HEK293 (cell line): ENCODE measurements at regions not wholly inside any gene's neighbourhood (a gene's known extent, or its start where the extent isn't known, plus 50 kb on each side); places are given as distances from the start of the nearest gene placed in this dataset.

ENCODE experiments used
- CTCF ChIA-PET: fragments of 350-600 bp; formaldehyde crosslinking; extraction: SDS; loops from one replicate; lab custom pipeline; 2021; ENCODE audit warnings: antibody characterized with exemption; lab: Yijun Ruan, JAX
- POLR2A ChIA-PET: fragments of 300-600 bp; formaldehyde crosslinking; extraction: SDS; loops from one replicate; lab custom pipeline; 2020; ENCODE audit warnings: antibody characterized with exemption, inconsistent platforms; lab: Yijun Ruan, JAX
- H3K27ac ChIP-seq: fragments of 200-500 bp; sonication (Bioruptor generic); 2 replicates; pipeline ENCODE4 v1.5.1; 2014; ENCODE audit warnings: low read depth, low read length, control low read depth, inconsistent platforms; ENCODE audit errors: extremely low read depth
- H3K36me3 ChIP-seq, 2 experiments: fragments of 200-500 bp in 1 of 2; sonication (Bioruptor generic) in 1 of 2; 1 replicate in 1 of 2; 2 replicates in 1 of 2; pipeline ENCODE4 v1.5.1; 2014 to 2017; ENCODE audit warnings: inconsistent platforms in 2 of 2, low read length in 2 of 2; ENCODE audit not compliant: control insufficient read depth in 2 of 2, insufficient read depth in 1 of 2
- H3K4me1 ChIP-seq: fragments of 200-500 bp; sonication (Bioruptor generic); 2 replicates; pipeline ENCODE4 v1.5.1; 2014; ENCODE audit warnings: mild to moderate bottlenecking, low read length, inconsistent platforms; ENCODE audit not compliant: control insufficient read depth, insufficient read depth
- H3K4me3 ChIP-seq: 2 replicates; pipeline ENCODE4 v1.5.1; 2011; ENCODE audit warnings: low read depth, mild to moderate bottlenecking, control low read depth, low read length, moderate library complexity
- H3K9me3 ChIP-seq: fragments of 200-500 bp; sonication (Bioruptor generic); 2 replicates; pipeline ENCODE4 v1.5.1; 2014; ENCODE audit warnings: low read depth, low read length, inconsistent platforms; ENCODE audit not compliant: control insufficient read depth, insufficient read depth
- OVOL3 ChIP-seq: fragments of 450-650 bp; formaldehyde crosslinking; IDR thresholded peaks from 2 replicates; pipeline ENCODE4 v1.5.1; 2016; ENCODE audit warnings: missing biosample characterization, missing genetic modification characterization
- SP3 ChIP-seq: fragments of 450-650 bp; formaldehyde crosslinking; IDR thresholded peaks from 2 replicates; pipeline ENCODE4 v1.5.1; 2016; ENCODE audit warnings: missing biosample characterization, missing genetic modification characterization
- ZBTB11 ChIP-seq: fragments of 450-650 bp; formaldehyde crosslinking; conservative IDR thresholded peaks from 2 replicates; pipeline ENCODE4 v1.5.1; 2016; ENCODE audit warnings: low read depth, missing biosample characterization, missing genetic modification characterization
- ZBTB20 ChIP-seq: fragments of 450-650 bp; formaldehyde crosslinking; IDR thresholded peaks from 2 replicates; pipeline ENCODE4 v1.5.1; 2016; ENCODE audit warnings: missing biosample characterization, missing genetic modification characterization
- ZBTB48 ChIP-seq: fragments of 450-650 bp; formaldehyde crosslinking; IDR thresholded peaks from 2 replicates; pipeline ENCODE4 v1.5.1; 2016; ENCODE audit warnings: missing biosample characterization, missing genetic modification characterization
- ZNF10 ChIP-seq: fragments of 450-650 bp; formaldehyde crosslinking; IDR thresholded peaks from 2 replicates; pipeline ENCODE4 v1.5.1; 2017; ENCODE audit warnings: missing biosample characterization, missing genetic modification characterization
- ZNF202 ChIP-seq: fragments of 450-650 bp; formaldehyde crosslinking; IDR thresholded peaks from 2 replicates; pipeline ENCODE4 v1.5.1; 2016; ENCODE audit warnings: missing biosample characterization, missing genetic modification characterization, borderline replicate concordance
- ZNF23 ChIP-seq: fragments of 450-650 bp; formaldehyde crosslinking; IDR thresholded peaks from 2 replicates; pipeline ENCODE4 v1.5.1; 2016; ENCODE audit warnings: missing biosample characterization, missing genetic modification characterization, borderline replicate concordance
- ZNF394 ChIP-seq: fragments of 450-650 bp; formaldehyde crosslinking; IDR thresholded peaks from 2 replicates; pipeline ENCODE4 v1.5.1; 2016; ENCODE audit warnings: missing biosample characterization, missing genetic modification characterization, mild to moderate bottlenecking, moderate library complexity, borderline replicate concordance
- ZNF473 ChIP-seq: fragments of 450-650 bp; formaldehyde crosslinking; IDR thresholded peaks from 2 replicates; pipeline ENCODE4 v1.5.1; 2017; ENCODE audit warnings: missing biosample characterization, missing genetic modification characterization
- ZNF521 ChIP-seq: fragments of 450-650 bp; formaldehyde crosslinking; IDR thresholded peaks from 2 replicates; pipeline ENCODE4 v1.5.1; 2017; ENCODE audit warnings: missing biosample characterization, mild to moderate bottlenecking, missing genetic modification characterization
- ZNF549 ChIP-seq: fragments of 450-650 bp; IDR thresholded peaks from 2 replicates; pipeline ENCODE4 v1.5.1; 2018; ENCODE audit warnings: missing biosample characterization, missing genetic modification characterization, mild to moderate bottlenecking, inconsistent platforms, moderate library complexity
- ZNF558 ChIP-seq: fragments of 450-650 bp; formaldehyde crosslinking; IDR thresholded peaks from 2 replicates; pipeline ENCODE4 v1.5.1; 2016; ENCODE audit warnings: missing biosample characterization, missing genetic modification characterization
- ZNF561 ChIP-seq: fragments of 450-650 bp; IDR thresholded peaks from 2 replicates; pipeline ENCODE4 v1.5.1; 2018; ENCODE audit warnings: missing biosample characterization, missing genetic modification characterization, borderline replicate concordance
- ZNF624 ChIP-seq: fragments of 450-650 bp; formaldehyde crosslinking; IDR thresholded peaks from 2 replicates; pipeline ENCODE4 v1.5.1; 2017; ENCODE audit warnings: missing biosample characterization, missing genetic modification characterization
- ZNF654 ChIP-seq: fragments of 450-650 bp; formaldehyde crosslinking; IDR thresholded peaks from 2 replicates; pipeline ENCODE4 v1.5.1; 2016; ENCODE audit warnings: low read depth, missing biosample characterization, missing genetic modification characterization
- ZNF692 ChIP-seq: fragments of 450-650 bp; formaldehyde crosslinking; IDR thresholded peaks from 2 replicates; pipeline ENCODE4 v1.5.1; 2016; ENCODE audit warnings: missing biosample characterization, missing genetic modification characterization
- TF ChIP-seq, protein P1 (sequence below): fragments of 450-650 bp; formaldehyde crosslinking; optimal IDR thresholded peaks from 2 replicates; pipeline ENCODE3; 2016; ENCODE audit warnings: missing biosample characterization, mild to moderate bottlenecking, missing genetic modification characterization
- TF ChIP-seq, protein P2 (sequence below): fragments of 450-650 bp; formaldehyde crosslinking; IDR thresholded peaks from 2 replicates; pipeline ENCODE4 v1.5.1; 2016; ENCODE audit warnings: missing biosample characterization, missing genetic modification characterization
- TF ChIP-seq, protein P3 (sequence below): fragments of 450-650 bp; formaldehyde crosslinking; IDR thresholded peaks from 2 replicates; pipeline ENCODE4 v1.5.0; 2017; ENCODE audit warnings: missing biosample characterization, missing genetic modification characterization, borderline replicate concordance
- TF ChIP-seq, protein P4 (sequence below): fragments of 450-650 bp; formaldehyde crosslinking; IDR thresholded peaks from 2 replicates; pipeline ENCODE4 v1.5.1; 2016; ENCODE audit warnings: missing biosample characterization, missing genetic modification characterization
- TF ChIP-seq, protein P5 (sequence below): fragments of 450-650 bp; formaldehyde crosslinking; IDR thresholded peaks from 2 replicates; pipeline ENCODE4 v1.5.1; 2016; ENCODE audit warnings: missing biosample characterization, missing genetic modification characterization

DNA sequence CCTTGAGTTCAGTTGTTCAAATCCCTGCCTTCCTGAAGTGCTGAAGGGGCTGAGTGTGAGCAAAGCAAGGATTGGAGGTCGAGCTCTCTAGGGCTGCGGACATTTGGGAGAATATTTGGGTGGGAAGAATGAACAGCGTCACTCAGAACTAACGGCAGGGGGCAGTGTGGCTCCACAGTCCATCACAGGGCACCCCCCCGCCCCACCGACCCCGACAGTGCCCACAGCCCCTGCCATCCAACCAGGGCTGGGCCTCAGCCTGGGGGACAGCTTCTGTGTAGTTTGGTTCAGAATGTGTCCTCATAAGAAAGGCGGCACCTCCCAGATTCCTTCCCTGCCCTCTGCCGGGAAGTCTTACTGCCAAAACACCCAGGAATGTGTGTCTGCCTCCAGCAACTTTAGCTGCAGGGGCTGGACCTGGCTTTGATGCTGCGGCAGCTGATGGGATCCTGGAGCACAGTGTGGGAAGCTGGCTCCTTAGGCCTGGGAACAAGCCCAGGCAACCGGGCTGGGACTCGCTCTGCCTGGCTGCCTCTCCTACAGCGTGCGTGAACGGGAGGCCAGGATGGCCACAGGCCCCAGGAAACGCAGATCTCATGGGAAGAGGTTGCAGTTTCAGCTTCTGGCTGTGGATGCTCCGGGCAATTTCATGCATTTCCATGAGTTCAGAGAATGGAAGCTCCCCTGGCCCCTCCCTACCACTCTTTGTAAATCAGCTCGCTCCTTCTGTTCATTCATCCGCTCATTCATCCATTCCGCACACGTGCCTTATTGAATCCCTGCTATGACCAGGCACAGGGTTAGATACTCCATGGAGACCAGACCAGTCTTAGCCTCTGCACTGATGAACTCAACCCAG is 104.9 kb upstream of the TMPRSS2 start:
- no peaks in the 10 kb centered on the region for H3K36me3 ChIP-seq
- CTCF ChIA-PET, result interaction anchor here (0.5 to 10.4 kb wide), 81 partner anchors 9 to 1167 kb away, joined by 3 to 203 read pairs (median 4); partner anchors contain the start of gene RIPK4
- POLR2A ChIA-PET, result interaction anchor here (0.9 to 1.9 kb wide), 4 partner anchors 156 to 266 kb away, joined by 3 to 8 read pairs (median 4); partner anchors contain the start of gene PRDM15
- no peaks in the 10 kb centered on the region for H3K9me3 ChIP-seq
- no peak overlapping the region for H3K4me3 ChIP-seq
- H3K4me1 ChIP-seq, result no peaks in the 10 kb centered on the region
- no peak overlapping the region for H3K27ac ChIP-seq
- TF ChIP-seq ZNF473 (tag by site-specific recombination) (no peak), ZNF202 (tag by site-specific recombination) (no peak), ZNF10 (tag by site-specific recombination) (no peak), OVOL3 (no peak), ZNF624 (tag by site-specific recombination) (no peak), ZNF558 (tag by site-specific recombination) (no peak), ZNF23 (no peak), ZNF394 (tag by site-specific recombination) (no peak), ZNF692 (tag by site-specific recombination) (0 out of 2 replicates have a peak, but pooled peaks have one; percentile 11), ZNF521 (tag by site-specific recombination) (no peak), ZBTB11 (tag by site-specific recombination) (no peak), ZBTB48 (tag by site-specific recombination) (0 out of 2 replicates have a peak, but pooled peaks have one; percentile 11), ZBTB20 (tag by site-specific recombination) (peak; percentile 19; the same call in 1 of the 2 replicates), SP3 (tag by site-specific recombination) (no peak), ZNF549 (no peak), ZNF561 (tag by site-specific recombination) (no peak), ZNF654 (tag by site-specific recombination) (peak; percentile 59)
- TF ChIP-seq, protein P1, sequence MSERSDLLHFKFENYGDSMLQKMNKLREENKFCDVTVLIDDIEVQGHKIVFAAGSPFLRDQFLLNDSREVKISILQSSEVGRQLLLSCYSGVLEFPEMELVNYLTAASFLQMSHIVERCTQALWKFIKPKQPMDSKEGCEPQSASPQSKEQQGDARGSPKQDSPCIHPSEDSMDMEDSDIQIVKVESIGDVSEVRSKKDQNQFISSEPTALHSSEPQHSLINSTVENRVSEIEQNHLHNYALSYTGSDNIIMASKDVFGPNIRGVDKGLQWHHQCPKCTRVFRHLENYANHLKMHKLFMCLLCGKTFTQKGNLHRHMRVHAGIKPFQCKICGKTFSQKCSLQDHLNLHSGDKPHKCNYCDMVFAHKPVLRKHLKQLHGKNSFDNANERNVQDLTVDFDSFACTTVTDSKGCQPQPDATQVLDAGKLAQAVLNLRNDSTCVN (tag by site-specific recombination), result peak; percentile 6
- TF ChIP-seq, protein P2, sequence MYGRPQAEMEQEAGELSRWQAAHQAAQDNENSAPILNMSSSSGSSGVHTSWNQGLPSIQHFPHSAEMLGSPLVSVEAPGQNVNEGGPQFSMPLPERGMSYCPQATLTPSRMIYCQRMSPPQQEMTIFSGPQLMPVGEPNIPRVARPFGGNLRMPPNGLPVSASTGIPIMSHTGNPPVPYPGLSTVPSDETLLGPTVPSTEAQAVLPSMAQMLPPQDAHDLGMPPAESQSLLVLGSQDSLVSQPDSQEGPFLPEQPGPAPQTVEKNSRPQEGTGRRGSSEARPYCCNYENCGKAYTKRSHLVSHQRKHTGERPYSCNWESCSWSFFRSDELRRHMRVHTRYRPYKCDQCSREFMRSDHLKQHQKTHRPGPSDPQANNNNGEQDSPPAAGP (tag by site-specific recombination), result peak; percentile 18; the same call in 1 of the 2 replicates
- TF ChIP-seq, protein P3, sequence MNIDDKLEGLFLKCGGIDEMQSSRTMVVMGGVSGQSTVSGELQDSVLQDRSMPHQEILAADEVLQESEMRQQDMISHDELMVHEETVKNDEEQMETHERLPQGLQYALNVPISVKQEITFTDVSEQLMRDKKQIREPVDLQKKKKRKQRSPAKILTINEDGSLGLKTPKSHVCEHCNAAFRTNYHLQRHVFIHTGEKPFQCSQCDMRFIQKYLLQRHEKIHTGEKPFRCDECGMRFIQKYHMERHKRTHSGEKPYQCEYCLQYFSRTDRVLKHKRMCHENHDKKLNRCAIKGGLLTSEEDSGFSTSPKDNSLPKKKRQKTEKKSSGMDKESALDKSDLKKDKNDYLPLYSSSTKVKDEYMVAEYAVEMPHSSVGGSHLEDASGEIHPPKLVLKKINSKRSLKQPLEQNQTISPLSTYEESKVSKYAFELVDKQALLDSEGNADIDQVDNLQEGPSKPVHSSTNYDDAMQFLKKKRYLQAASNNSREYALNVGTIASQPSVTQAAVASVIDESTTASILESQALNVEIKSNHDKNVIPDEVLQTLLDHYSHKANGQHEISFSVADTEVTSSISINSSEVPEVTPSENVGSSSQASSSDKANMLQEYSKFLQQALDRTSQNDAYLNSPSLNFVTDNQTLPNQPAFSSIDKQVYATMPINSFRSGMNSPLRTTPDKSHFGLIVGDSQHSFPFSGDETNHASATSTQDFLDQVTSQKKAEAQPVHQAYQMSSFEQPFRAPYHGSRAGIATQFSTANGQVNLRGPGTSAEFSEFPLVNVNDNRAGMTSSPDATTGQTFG (tag by site-specific recombination), result no peak
- TF ChIP-seq, protein P4, sequence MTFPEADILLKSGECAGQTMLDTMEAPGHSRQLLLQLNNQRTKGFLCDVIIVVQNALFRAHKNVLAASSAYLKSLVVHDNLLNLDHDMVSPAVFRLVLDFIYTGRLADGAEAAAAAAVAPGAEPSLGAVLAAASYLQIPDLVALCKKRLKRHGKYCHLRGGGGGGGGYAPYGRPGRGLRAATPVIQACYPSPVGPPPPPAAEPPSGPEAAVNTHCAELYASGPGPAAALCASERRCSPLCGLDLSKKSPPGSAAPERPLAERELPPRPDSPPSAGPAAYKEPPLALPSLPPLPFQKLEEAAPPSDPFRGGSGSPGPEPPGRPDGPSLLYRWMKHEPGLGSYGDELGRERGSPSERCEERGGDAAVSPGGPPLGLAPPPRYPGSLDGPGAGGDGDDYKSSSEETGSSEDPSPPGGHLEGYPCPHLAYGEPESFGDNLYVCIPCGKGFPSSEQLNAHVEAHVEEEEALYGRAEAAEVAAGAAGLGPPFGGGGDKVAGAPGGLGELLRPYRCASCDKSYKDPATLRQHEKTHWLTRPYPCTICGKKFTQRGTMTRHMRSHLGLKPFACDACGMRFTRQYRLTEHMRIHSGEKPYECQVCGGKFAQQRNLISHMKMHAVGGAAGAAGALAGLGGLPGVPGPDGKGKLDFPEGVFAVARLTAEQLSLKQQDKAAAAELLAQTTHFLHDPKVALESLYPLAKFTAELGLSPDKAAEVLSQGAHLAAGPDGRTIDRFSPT (tag by site-specific recombination), result no peak
- TF ChIP-seq, protein P5, sequence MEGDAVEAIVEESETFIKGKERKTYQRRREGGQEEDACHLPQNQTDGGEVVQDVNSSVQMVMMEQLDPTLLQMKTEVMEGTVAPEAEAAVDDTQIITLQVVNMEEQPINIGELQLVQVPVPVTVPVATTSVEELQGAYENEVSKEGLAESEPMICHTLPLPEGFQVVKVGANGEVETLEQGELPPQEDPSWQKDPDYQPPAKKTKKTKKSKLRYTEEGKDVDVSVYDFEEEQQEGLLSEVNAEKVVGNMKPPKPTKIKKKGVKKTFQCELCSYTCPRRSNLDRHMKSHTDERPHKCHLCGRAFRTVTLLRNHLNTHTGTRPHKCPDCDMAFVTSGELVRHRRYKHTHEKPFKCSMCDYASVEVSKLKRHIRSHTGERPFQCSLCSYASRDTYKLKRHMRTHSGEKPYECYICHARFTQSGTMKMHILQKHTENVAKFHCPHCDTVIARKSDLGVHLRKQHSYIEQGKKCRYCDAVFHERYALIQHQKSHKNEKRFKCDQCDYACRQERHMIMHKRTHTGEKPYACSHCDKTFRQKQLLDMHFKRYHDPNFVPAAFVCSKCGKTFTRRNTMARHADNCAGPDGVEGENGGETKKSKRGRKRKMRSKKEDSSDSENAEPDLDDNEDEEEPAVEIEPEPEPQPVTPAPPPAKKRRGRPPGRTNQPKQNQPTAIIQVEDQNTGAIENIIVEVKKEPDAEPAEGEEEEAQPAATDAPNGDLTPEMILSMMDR (tag by site-specific recombination), result peak; percentile 72
